K562 (cell line): ENCODE measurements at regions not wholly inside any gene's neighbourhood (a gene's known extent, or its start where the extent isn't known, plus 50 kb on each side); places are given as distances from the start of the nearest gene placed in this dataset.

Source experiments
- HLTF ChIP-seq: fragments of 450-650 bp; IDR thresholded peaks from 2 replicates; pipeline ENCODE4 v1.6.1; 2016
- MAZ ChIP-seq, 2 experiments: fragments of 450-650 bp in 1 of 2; sonication (generic) in 1 of 2; formaldehyde crosslinking; IDR thresholded peaks in 1 of 2; conservative IDR thresholded peaks in 1 of 2; 2 replicates each; pipeline versions ENCODE4 v1.4.0 to v1.5.0; 2020; ENCODE audit warnings: mild to moderate bottlenecking in 1 of 2, missing genetic modification reagents in 1 of 2
- MTA2 ChIP-seq: fragments of 450-650 bp; IDR thresholded peaks from 2 replicates; pipeline ENCODE4 v1.6.1; 2016; ENCODE audit warnings: low read depth
- NFE2 ChIP-seq: IDR thresholded peaks from 2 replicates; pipeline ENCODE4 v1.6.1; 2014; ENCODE audit warnings: antibody characterized with exemption, low read depth
- NR4A1 ChIP-seq, 2 experiments: fragments of 250-450 bp in 1 of 2; fragments of 450-650 bp in 1 of 2; sonication (Bioruptor Pico) in 1 of 2; IDR thresholded peaks; 2 replicates each; pipeline versions ENCODE4 v1.4.0 to v1.6.1; 2016 to 2020; ENCODE audit warnings: mild to moderate bottlenecking in 2 of 2, missing compliant biosample characterization in 1 of 2, missing genetic modification characterization in 1 of 2, moderate library complexity in 1 of 2
- ZBTB11 ChIP-seq, 3 experiments: fragments of 200-800 bp in 1 of 3; fragments of 250-450 bp in 1 of 3; fragments of 450-650 bp in 1 of 3; sonication (Bioruptor Pico) in 1 of 3; sonication (Bioruptor generic) in 1 of 3; formaldehyde crosslinking in 1 of 3; IDR thresholded peaks; 2 replicates each; pipeline versions ENCODE4 v1.6.1 to v1.8.0; 2016 to 2022; ENCODE audit warnings: mild to moderate bottlenecking in 2 of 3, missing genetic modification characterization in 2 of 3, missing compliant biosample characterization in 1 of 3, moderate library complexity in 1 of 3
- ZBTB9 ChIP-seq: fragments of 450-650 bp; formaldehyde crosslinking; IDR thresholded peaks from 2 replicates; pipeline ENCODE4 v1.4.0; 2020; ENCODE audit warnings: mild to moderate bottlenecking, moderate library complexity
- ZNF592 ChIP-seq: fragments of 450-650 bp; IDR thresholded peaks from 2 replicates; pipeline ENCODE4 v1.6.1; 2017; ENCODE audit warnings: antibody characterized with exemption, mild to moderate bottlenecking
- ZNF780A ChIP-seq: fragments of 250-450 bp; sonication (Bioruptor Pico); IDR thresholded peaks from 2 replicates; pipeline ENCODE4 v1.5.0; 2021; ENCODE audit warnings: mild to moderate bottlenecking

- TF ChIP-seq ZNF592 (peak; percentile 85), MAZ (CRISPR knock-in tag; conservative IDR thresholded peaks at IDR 0.05 in 1 of 2, IDR thresholded peaks at IDR 0.05 in 1 of 2) (0 out of 4 replicates have a peak, but pooled peaks of 1 of the 2 experiments have one; percentile 7), ZBTB11 (CRISPR knock-in tag; IDR thresholded peaks at IDR 0.05) (no peak), MTA2 (no peak), NR4A1 (CRISPR knock-in tag; IDR thresholded peaks at IDR 0.05) (no peak), NR4A1 (tag; IDR thresholded peaks at IDR 0.05) (0 out of 2 replicates have a peak, but pooled peaks have one; percentile 64), ZNF780A (CRISPR knock-in tag) (no peak), NFE2 (no peak), ZBTB9 (CRISPR knock-in tag) (0 out of 2 replicates have a peak, but pooled peaks have one; percentile 7), HLTF (0 out of 2 replicates have a peak, but pooled peaks have one; percentile 50)
Measured at GRCh38 chr20:4074877-4075455, 59.6 kb upstream of the RNF24 start (continued).
